HEK293 (cell line): ENCODE measurements at regions not wholly inside any gene's neighbourhood (a gene's known extent, or its start where the extent isn't known, plus 50 kb on each side); places are given as distances from the start of the nearest gene placed in this dataset.

Experiments used
- BCL6B ChIP-seq: fragments of 450-650 bp; formaldehyde crosslinking; IDR thresholded peaks from 2 replicates; pipeline ENCODE4 v1.5.1; 2017; ENCODE audit warnings: missing biosample characterization, missing genetic modification characterization
- REPIN1 ChIP-seq: fragments of 450-650 bp; formaldehyde crosslinking; IDR thresholded peaks from 2 replicates; pipeline ENCODE4 v1.5.1; 2017; ENCODE audit warnings: missing biosample characterization, missing genetic modification characterization, low read depth
- SETDB1 ChIP-seq: IDR thresholded peaks from one replicate; pipeline ENCODE4 v1.6.1; 2017; ENCODE audit warnings: mild to moderate bottlenecking, low read length, moderate library complexity, mixed read lengths; ENCODE audit not compliant: insufficient read length
- YY2 ChIP-seq: fragments of 450-650 bp; formaldehyde crosslinking; IDR thresholded peaks from 2 replicates; pipeline ENCODE4 v1.5.1; 2016; ENCODE audit warnings: missing biosample characterization, missing genetic modification characterization
- ZBTB1 ChIP-seq: fragments of 450-650 bp; formaldehyde crosslinking; IDR thresholded peaks from 2 replicates; pipeline ENCODE4 v1.5.1; 2016; ENCODE audit warnings: missing biosample characterization, missing genetic modification characterization
- ZNF114 ChIP-seq: fragments of 450-650 bp; formaldehyde crosslinking; IDR thresholded peaks from 2 replicates; pipeline ENCODE4 v1.5.0; 2017; ENCODE audit warnings: missing biosample characterization, missing genetic modification characterization
- ZNF138 ChIP-seq: fragments of 450-650 bp; formaldehyde crosslinking; IDR thresholded peaks from 2 replicates; pipeline ENCODE4 v1.5.1; 2016; ENCODE audit warnings: missing biosample characterization, missing genetic modification characterization, borderline replicate concordance
- ZNF174 ChIP-seq: fragments of 450-650 bp; formaldehyde crosslinking; IDR thresholded peaks from 2 replicates; pipeline ENCODE4 v1.5.0; 2017; ENCODE audit warnings: missing biosample characterization, mild to moderate bottlenecking, missing genetic modification characterization
- ZNF214 ChIP-seq: fragments of 450-650 bp; formaldehyde crosslinking; IDR thresholded peaks from 2 replicates; pipeline ENCODE4 v1.5.1; 2017; ENCODE audit warnings: missing biosample characterization, mild to moderate bottlenecking, missing genetic modification characterization, borderline replicate concordance
- ZNF23 ChIP-seq: fragments of 450-650 bp; formaldehyde crosslinking; IDR thresholded peaks from 2 replicates; pipeline ENCODE4 v1.5.1; 2016; ENCODE audit warnings: missing biosample characterization, missing genetic modification characterization, borderline replicate concordance
- ZNF350 ChIP-seq: fragments of 450-650 bp; formaldehyde crosslinking; IDR thresholded peaks from 2 replicates; pipeline ENCODE4 v1.5.0; 2017; ENCODE audit warnings: missing biosample characterization, mild to moderate bottlenecking, missing genetic modification characterization
- ZNF433 ChIP-seq: fragments of 450-650 bp; formaldehyde crosslinking; IDR thresholded peaks from 2 replicates; pipeline ENCODE4 v1.5.1; 2016; ENCODE audit warnings: missing biosample characterization, missing genetic modification characterization, low read depth
- ZNF48 ChIP-seq: fragments of 450-650 bp; formaldehyde crosslinking; IDR thresholded peaks from 2 replicates; pipeline ENCODE4 v1.5.1; 2016; ENCODE audit warnings: missing biosample characterization, missing genetic modification characterization
- ZNF488 ChIP-seq: fragments of 450-650 bp; formaldehyde crosslinking; IDR thresholded peaks from 2 replicates; pipeline ENCODE4 v1.5.1; 2016; ENCODE audit warnings: missing biosample characterization, missing genetic modification characterization
- ZNF549 ChIP-seq: fragments of 450-650 bp; IDR thresholded peaks from 2 replicates; pipeline ENCODE4 v1.5.1; 2018; ENCODE audit warnings: missing biosample characterization, missing genetic modification characterization, mild to moderate bottlenecking, inconsistent platforms, moderate library complexity
- ZNF623 ChIP-seq: fragments of 450-650 bp; formaldehyde crosslinking; IDR thresholded peaks from 2 replicates; pipeline ENCODE4 v1.5.1; 2016; ENCODE audit warnings: missing biosample characterization, missing genetic modification characterization
- ZNF639 ChIP-seq: fragments of 450-650 bp; formaldehyde crosslinking; IDR thresholded peaks from 2 replicates; pipeline ENCODE4 v1.5.1; 2016; ENCODE audit warnings: missing biosample characterization, missing genetic modification characterization
- ZNF707 ChIP-seq: fragments of 450-650 bp; formaldehyde crosslinking; IDR thresholded peaks from 2 replicates; pipeline ENCODE4 v1.5.1; 2016; ENCODE audit warnings: missing biosample characterization, missing genetic modification characterization
- TF ChIP-seq, protein P1 (sequence below): fragments of 450-650 bp; formaldehyde crosslinking; IDR thresholded peaks from 2 replicates; pipeline ENCODE4 v1.5.1; 2016; ENCODE audit warnings: missing biosample characterization, missing genetic modification characterization
- TF ChIP-seq, protein P2 (sequence below): fragments of 450-650 bp; formaldehyde crosslinking; IDR thresholded peaks from 2 replicates; pipeline ENCODE4 v1.5.1; 2016; ENCODE audit warnings: missing biosample characterization, missing genetic modification characterization
- TF ChIP-seq, protein P3 (sequence below): fragments of 450-650 bp; formaldehyde crosslinking; IDR thresholded peaks from 2 replicates; pipeline ENCODE4 v1.5.1; 2016; ENCODE audit warnings: missing biosample characterization, missing genetic modification characterization, borderline replicate concordance
- TF ChIP-seq, protein P4 (sequence below): fragments of 450-650 bp; formaldehyde crosslinking; IDR thresholded peaks from 2 replicates; pipeline ENCODE4 v1.5.1; 2017; ENCODE audit warnings: missing biosample characterization, missing genetic modification characterization

DNA sequence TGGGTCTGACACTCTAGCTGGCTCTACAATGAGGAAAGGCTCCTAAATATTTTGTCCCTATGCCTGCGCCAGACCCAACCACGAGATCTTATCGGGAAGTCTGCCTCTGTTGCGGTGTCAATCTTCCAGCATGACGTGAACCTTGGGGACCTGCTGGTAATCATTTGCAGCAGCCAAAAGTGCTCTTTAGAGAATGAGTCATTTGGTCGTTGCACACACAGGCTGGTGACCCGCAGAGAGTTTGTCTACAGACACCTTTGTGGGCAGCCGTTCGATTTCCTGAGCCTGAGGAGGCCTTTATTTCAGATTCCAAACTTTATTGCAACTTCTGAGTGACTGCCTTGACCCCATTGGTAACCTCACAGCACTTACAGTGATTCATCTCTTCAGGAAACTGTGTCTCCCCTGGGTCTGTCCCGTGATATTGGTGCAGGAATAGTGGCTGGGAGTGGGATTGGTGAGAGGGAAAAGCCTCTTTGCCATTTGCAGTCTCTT, 326.1 kb downstream of the NSG2 start (continued):
- no peak for TF ChIP-seq ZNF623 (tag by site-specific recombination)
- TF ChIP-seq ZNF549 (tag by site-specific recombination) = no peak
- TF ChIP-seq REPIN1 (tag by site-specific recombination) = no peak
- no peak for TF ChIP-seq ZNF350 (tag by site-specific recombination)
- TF ChIP-seq ZNF707 = no peak
- peak; percentile 94 for TF ChIP-seq ZNF639 (tag by site-specific recombination)
- TF ChIP-seq, protein P1, sequence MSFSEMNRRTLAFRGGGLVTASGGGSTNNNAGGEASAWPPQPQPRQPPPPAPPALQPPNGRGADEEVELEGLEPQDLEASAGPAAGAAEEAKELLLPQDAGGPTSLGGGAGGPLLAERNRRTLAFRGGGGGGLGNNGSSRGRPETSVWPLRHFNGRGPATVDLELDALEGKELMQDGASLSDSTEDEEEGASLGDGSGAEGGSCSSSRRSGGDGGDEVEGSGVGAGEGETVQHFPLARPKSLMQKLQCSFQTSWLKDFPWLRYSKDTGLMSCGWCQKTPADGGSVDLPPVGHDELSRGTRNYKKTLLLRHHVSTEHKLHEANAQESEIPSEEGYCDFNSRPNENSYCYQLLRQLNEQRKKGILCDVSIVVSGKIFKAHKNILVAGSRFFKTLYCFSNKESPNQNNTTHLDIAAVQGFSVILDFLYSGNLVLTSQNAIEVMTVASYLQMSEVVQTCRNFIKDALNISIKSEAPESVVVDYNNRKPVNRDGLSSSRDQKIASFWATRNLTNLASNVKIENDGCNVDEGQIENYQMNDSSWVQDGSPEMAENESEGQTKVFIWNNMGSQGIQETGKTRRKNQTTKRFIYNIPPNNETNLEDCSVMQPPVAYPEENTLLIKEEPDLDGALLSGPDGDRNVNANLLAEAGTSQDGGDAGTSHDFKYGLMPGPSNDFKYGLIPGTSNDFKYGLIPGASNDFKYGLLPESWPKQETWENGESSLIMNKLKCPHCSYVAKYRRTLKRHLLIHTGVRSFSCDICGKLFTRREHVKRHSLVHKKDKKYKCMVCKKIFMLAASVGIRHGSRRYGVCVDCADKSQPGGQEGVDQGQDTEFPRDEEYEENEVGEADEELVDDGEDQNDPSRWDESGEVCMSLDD (tag by site-specific recombination) = no peak
- TF ChIP-seq, protein P2, sequence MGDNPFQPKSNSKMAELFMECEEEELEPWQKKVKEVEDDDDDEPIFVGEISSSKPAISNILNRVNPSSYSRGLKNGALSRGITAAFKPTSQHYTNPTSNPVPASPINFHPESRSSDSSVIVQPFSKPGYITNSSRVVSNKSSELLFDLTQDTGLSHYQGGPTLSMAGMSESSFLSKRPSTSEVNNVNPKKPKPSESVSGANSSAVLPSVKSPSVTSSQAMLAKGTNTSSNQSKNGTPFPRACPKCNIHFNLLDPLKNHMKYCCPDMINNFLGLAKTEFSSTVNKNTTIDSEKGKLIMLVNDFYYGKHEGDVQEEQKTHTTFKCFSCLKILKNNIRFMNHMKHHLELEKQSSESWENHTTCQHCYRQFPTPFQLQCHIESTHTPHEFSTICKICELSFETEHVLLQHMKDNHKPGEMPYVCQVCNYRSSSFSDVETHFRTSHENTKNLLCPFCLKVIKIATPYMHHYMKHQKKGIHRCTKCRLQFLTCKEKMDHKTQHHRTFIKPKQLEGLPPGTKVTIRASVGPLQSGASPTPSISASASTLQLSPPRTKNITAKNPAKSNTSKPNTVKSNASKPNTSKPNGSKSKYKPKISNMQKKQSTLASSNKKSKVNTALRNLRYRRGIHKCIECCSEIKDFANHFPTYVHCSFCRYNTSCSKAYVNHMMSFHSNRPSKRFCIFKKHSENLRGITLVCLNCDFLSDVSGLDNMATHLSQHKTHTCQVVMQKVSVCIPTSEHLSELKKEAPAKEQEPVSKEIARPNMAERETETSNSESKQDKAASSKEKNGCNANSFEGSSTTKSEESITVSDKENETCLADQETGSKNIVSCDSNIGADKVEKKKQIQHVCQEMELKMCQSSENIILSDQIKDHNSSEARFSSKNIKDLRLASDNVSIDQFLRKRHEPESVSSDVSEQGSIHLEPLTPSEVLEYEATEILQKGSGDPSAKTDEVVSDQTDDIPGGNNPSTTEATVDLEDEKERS (tag by site-specific recombination) = no peak
- TF ChIP-seq ZNF114 (tag by site-specific recombination) = no peak
- TF ChIP-seq, protein P3, sequence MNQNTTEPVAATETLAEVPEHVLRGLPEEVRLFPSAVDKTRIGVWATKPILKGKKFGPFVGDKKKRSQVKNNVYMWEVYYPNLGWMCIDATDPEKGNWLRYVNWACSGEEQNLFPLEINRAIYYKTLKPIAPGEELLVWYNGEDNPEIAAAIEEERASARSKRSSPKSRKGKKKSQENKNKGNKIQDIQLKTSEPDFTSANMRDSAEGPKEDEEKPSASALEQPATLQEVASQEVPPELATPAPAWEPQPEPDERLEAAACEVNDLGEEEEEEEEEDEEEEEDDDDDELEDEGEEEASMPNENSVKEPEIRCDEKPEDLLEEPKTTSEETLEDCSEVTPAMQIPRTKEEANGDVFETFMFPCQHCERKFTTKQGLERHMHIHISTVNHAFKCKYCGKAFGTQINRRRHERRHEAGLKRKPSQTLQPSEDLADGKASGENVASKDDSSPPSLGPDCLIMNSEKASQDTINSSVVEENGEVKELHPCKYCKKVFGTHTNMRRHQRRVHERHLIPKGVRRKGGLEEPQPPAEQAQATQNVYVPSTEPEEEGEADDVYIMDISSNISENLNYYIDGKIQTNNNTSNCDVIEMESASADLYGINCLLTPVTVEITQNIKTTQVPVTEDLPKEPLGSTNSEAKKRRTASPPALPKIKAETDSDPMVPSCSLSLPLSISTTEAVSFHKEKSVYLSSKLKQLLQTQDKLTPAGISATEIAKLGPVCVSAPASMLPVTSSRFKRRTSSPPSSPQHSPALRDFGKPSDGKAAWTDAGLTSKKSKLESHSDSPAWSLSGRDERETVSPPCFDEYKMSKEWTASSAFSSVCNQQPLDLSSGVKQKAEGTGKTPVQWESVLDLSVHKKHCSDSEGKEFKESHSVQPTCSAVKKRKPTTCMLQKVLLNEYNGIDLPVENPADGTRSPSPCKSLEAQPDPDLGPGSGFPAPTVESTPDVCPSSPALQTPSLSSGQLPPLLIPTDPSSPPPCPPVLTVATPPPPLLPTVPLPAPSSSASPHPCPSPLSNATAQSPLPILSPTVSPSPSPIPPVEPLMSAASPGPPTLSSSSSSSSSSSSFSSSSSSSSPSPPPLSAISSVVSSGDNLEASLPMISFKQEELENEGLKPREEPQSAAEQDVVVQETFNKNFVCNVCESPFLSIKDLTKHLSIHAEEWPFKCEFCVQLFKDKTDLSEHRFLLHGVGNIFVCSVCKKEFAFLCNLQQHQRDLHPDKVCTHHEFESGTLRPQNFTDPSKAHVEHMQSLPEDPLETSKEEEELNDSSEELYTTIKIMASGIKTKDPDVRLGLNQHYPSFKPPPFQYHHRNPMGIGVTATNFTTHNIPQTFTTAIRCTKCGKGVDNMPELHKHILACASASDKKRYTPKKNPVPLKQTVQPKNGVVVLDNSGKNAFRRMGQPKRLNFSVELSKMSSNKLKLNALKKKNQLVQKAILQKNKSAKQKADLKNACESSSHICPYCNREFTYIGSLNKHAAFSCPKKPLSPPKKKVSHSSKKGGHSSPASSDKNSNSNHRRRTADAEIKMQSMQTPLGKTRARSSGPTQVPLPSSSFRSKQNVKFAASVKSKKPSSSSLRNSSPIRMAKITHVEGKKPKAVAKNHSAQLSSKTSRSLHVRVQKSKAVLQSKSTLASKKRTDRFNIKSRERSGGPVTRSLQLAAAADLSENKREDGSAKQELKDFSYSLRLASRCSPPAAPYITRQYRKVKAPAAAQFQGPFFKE (tag by site-specific recombination) = no peak
- TF ChIP-seq ZNF23 (tag by site-specific recombination) = no peak
- no peak for TF ChIP-seq ZNF174 (tag by site-specific recombination)
- TF ChIP-seq SETDB1 = no peak
- peak; percentile 75; the same call in 1 of the 2 replicates for TF ChIP-seq ZNF488 (tag by site-specific recombination)
- no peak for TF ChIP-seq YY2 (tag by site-specific recombination)
- no peak for TF ChIP-seq ZNF433 (tag by site-specific recombination)
- TF ChIP-seq ZBTB1 (tag by site-specific recombination) = peak; percentile 97
- TF ChIP-seq ZNF48 (tag by site-specific recombination) = no peak
- TF ChIP-seq, protein P4, sequence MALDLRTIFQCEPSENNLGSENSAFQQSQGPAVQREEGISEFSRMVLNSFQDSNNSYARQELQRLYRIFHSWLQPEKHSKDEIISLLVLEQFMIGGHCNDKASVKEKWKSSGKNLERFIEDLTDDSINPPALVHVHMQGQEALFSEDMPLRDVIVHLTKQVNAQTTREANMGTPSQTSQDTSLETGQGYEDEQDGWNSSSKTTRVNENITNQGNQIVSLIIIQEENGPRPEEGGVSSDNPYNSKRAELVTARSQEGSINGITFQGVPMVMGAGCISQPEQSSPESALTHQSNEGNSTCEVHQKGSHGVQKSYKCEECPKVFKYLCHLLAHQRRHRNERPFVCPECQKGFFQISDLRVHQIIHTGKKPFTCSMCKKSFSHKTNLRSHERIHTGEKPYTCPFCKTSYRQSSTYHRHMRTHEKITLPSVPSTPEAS = no peak
- TF ChIP-seq ZNF214 = no peak
- TF ChIP-seq BCL6B = no peak
- TF ChIP-seq ZNF138 (tag by site-specific recombination) = no peak
